PC-9 (cell line): ENCODE measurements at regions not wholly inside any gene's neighbourhood (a gene's known extent, or its start where the extent isn't known, plus 50 kb on each side); places are given as distances from the start of the nearest gene placed in this dataset.

Experiments
- CTCF ChIP-seq: fragments of 200-600 bp; sonication (generic); conservative IDR thresholded peaks from 2 replicates; pipeline ENCODE4 v1.6.1; 2017; ENCODE audit warnings: mixed run types, antibody characterized with exemption, mild to moderate bottlenecking, moderate library complexity
- EZH2 ChIP-seq: fragments of 200-600 bp; sonication (generic); IDR thresholded peaks from 2 replicates; pipeline ENCODE4 v1.8.0; 2017; ENCODE audit warnings: antibody characterized with exemption, low read depth

DNA sequence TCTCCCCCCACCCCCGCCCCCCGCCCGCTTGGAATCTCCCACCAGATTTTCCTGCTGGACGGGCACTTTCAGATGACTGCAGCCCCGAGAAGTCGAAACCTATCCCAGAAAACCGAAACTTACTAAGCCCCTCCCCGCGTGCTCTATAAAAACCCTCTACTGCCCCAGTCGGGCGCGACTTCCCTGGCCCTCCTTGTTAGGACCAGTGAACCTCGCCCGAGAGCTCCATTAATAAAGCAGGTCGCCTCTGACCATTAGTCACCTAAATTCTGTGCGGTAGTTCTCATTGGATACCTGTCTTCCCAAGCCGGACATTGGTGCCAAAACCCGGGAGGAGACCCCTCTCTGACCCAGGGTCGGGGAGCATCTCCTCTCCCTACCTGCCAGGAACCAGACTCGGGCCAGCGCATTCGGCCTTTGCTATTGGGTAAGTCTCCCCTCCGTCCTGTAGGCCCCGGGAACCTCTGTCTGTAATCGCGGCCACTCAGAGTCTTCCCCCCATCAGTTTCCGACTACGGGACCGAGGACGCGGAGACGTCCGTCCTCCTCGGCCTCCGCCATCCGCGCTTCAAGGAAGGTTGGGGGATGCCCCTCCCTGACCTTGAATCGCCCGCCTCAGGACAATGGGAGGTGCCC is 958.0 kb downstream of the RPA4 start:
- TF ChIP-seq CTCF (no peak), EZH2 (no peak)
